ENCODE measurements at regions not wholly inside any gene's neighbourhood (a gene's known extent, or its start where the extent isn't known, plus 50 kb on each side); places are given as distances from the start of the nearest gene placed in this dataset.
A peak's percentile ranks its signal among the peaks of the same experiment; 100 is the strongest.

DNA sequence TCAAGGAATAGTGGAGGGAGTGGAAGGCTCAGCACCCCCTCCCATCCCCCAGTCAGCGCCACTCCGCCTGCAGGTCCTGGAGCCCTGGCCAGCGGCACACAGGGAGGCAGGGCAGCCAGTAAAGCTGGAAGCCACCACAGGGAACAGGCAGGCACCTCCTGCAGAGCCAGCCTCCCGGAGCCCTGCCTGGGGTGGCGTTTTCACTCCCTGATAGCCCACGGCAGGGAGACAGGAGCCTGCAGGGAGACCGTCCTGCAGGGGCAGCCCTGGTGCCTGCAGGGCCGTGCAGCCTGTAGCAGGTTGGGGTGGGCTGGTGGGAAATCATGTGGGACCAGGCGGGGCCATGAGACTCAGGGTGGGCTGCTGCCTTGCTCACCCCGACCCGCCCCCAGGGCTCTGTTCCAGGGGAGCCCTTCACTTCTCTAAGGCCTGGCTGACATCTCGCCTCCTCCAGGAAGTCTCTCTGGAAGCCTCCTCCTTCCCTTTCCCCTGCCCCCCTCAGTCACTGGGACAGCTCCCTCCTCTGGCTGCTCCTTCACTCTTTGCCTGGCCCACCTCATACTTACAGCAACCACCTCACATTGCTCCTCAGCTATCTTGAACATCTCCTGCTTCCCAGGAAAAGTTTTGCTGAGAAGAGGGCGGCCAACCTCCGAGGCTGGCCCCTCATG is 221.0 kb downstream of the GLI2 start:
- H3K27me3 ChIP-seq (ENCODE audit: insufficient read depth, low read depth, severe bottlenecking) = no peaks in the 10 kb centered on the region
- TF ChIP-seq, protein P1, sequence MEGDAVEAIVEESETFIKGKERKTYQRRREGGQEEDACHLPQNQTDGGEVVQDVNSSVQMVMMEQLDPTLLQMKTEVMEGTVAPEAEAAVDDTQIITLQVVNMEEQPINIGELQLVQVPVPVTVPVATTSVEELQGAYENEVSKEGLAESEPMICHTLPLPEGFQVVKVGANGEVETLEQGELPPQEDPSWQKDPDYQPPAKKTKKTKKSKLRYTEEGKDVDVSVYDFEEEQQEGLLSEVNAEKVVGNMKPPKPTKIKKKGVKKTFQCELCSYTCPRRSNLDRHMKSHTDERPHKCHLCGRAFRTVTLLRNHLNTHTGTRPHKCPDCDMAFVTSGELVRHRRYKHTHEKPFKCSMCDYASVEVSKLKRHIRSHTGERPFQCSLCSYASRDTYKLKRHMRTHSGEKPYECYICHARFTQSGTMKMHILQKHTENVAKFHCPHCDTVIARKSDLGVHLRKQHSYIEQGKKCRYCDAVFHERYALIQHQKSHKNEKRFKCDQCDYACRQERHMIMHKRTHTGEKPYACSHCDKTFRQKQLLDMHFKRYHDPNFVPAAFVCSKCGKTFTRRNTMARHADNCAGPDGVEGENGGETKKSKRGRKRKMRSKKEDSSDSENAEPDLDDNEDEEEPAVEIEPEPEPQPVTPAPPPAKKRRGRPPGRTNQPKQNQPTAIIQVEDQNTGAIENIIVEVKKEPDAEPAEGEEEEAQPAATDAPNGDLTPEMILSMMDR (IDR thresholded peaks at IDR 0.05; ENCODE audit: low read depth, low read length) = no peak
- no peak for DNase-seq
- no peaks in the 10 kb centered on the region for H3K36me3 ChIP-seq
- no peaks in the 10 kb centered on the region for H3K9me3 ChIP-seq (ENCODE audit: severe bottlenecking)
- no peak overlapping the region for H3K4me3 ChIP-seq (ENCODE audit: low read depth, low read length)
- H3K27ac ChIP-seq = no peak overlapping the region

DNA sequence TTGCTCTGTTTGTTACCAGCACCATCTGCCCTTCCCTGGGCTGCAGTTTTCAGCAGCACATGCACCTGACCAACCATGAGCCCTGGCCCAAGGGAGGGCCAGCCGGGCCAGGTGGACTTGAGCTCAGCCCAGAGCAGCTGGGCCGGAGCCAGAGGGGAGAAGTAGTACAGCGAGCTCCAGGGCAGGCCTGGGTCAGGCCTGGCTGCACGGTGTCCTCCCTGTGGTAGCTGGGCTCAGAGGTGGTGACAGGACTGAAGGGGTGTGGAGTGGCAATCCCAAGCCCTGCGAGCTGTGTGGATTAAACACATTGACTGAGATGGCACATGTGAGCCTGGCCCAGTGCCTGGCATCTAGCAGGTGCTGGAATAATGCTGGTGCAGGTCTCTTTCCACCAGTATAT is 222.2 kb downstream of the GLI2 start:
- no peaks in the 10 kb centered on the region for H3K9me3 ChIP-seq (ENCODE audit: severe bottlenecking)
- no peaks in the 10 kb centered on the region for H3K27me3 ChIP-seq (ENCODE audit: insufficient read depth, low read depth, severe bottlenecking)
- H3K36me3 ChIP-seq = no peaks in the 10 kb centered on the region
- TF ChIP-seq, protein P1 (IDR thresholded peaks at IDR 0.05; ENCODE audit: low read depth, low read length) = no peak
- H3K27ac ChIP-seq = no peak overlapping the region
- no peak for DNase-seq
- H3K4me3 ChIP-seq (ENCODE audit: low read depth, low read length) = no peak overlapping the region

DNA sequence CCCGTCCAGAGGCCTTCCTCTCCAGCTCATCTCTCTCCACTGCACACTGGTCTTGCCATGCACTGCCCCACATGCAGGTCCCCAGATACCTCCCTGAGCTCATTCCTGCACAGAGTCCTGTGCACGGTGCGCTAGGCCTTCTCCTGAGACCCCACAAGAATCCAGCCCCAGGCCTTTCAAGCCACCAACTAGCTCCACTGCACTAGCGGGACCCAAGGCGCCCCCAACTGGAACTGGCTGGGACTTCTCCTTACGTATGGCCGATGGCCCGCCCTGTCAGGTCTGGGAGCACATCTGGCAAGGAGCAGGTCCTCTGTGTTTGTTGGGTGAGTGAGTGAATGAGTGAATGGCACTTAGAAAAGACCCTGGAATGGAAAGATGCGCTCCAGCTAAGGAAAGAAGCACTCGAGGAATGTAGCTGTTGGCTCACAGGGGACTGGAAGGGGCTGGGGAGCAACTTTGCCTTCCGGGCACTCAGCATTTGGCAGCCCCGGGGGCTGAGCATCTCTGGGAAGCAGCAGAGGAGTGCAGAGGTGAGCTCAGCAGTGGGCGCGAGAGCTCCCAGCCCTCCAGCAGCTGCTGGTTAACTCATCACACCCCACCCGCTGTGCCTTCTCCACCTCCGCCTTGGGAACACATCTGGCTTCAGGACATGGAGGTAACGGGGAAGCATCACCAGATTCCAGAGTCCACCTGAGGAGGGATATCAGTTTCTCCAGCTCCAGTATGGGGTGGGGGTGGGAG is 223.1 kb downstream of the GLI2 start:
- TF ChIP-seq, protein P1 (IDR thresholded peaks at IDR 0.05; ENCODE audit: low read depth, low read length) = peak; percentile 63
- Histone ChIP-seq H3K36me3 (no peaks in the 10 kb centered on the region), H3K9me3 (ENCODE audit: severe bottlenecking) (no peaks in the 10 kb centered on the region), H3K27me3 (ENCODE audit: insufficient read depth, low read depth, severe bottlenecking) (no peaks in the 10 kb centered on the region), H3K4me3 (ENCODE audit: low read depth, low read length) (no peak overlapping the region), H3K27ac (no peak overlapping the region)
- peak; percentile 45 for DNase-seq

DNA sequence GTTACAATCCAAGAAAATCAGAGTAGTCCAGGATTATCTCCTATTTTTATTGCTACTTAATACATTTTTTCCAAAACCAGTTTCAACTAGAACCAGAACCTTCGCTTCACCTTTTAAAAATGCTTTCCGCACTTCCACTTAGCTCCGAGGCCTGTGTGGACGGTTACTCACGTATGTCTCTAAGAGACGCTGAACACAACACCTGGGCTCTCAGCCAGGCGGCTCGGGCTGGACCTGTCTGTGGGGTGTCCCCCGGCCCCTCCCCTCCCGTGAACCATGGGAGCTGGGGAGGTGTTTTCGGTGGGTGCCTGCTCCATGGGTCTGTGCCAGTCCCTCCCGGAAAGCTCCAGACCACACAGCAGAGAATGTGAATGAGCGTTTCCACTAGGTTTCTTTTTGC is 223.8 kb downstream of the GLI2 start:
- H3K4me3 ChIP-seq (ENCODE audit: low read depth, low read length) = no peak overlapping the region
- no peaks in the 10 kb centered on the region for H3K27me3 ChIP-seq (ENCODE audit: insufficient read depth, low read depth, severe bottlenecking)
- H3K27ac ChIP-seq = no peak overlapping the region
- TF ChIP-seq, protein P1 (IDR thresholded peaks at IDR 0.05; ENCODE audit: low read depth, low read length) = no peak
- H3K36me3 ChIP-seq = no peaks in the 10 kb centered on the region
- DNase-seq = no peak
- no peaks in the 10 kb centered on the region for H3K9me3 ChIP-seq (ENCODE audit: severe bottlenecking)

DNA sequence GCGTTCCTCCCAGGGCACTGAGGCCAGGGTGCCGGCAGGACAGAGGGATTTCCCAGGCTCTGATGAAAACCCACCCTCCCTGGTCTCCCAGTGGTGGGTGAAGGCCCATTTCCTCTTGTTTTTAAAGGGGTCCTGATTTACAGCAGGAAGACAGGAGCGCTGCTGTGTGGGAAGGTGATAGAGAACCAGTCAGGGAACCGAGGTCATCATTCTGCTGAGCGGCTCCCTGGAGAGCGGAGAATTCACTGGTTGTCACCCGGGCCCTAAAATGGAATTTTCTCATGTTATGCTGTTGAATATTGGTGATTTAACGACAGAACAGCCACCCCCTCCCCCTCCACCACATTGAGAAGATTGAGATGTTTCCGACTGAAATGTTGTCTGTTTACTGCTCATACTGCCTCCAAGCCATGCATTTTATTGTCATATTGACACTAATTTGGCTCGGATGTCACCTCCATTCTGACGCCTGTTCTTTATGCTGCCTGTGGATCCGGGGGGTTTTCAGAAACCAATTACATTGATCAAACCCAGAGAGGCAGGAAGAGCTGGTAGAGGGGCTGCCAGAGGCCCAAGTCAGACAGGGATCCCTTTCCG is 225.2 kb downstream of the GLI2 start:
- Histone ChIP-seq H3K27ac (no peak overlapping the region), H3K27me3 (ENCODE audit: insufficient read depth, low read depth, severe bottlenecking) (no peaks in the 10 kb centered on the region), H3K4me3 (ENCODE audit: low read depth, low read length) (no peak overlapping the region), H3K36me3 (no peaks in the 10 kb centered on the region), H3K9me3 (ENCODE audit: severe bottlenecking) (no peaks in the 10 kb centered on the region)
- DNase-seq = no peak
- TF ChIP-seq, protein P1 (IDR thresholded peaks at IDR 0.05; ENCODE audit: low read depth, low read length) = no peak
